ENCODE measurements at regions not wholly inside any gene's neighbourhood (a gene's known extent, or its start where the extent isn't known, plus 50 kb on each side); places are given as distances from the start of the nearest gene placed in this dataset.

DNA sequence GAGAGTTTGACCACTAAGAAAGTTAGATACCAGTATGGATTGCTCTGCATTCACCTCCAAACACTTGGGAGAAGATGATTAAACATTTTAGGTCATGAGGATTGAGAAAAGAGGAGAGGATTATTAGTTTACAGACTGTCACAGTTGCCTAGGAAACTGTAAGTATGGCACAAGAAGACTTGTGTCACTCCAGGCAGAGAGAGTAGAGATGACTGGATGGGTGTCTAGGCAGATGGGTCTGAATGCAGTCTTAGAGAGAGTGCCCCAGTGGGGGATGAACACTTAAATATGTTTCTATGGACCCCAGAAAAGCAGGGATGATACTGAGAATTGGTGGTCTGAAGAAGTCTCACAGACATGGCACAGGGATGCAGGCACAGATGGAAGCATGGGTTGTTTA lies 477.6 kb upstream of the B3GALT2 start:
- TF ChIP-seq POLR2A (IDR thresholded peaks at IDR 0.05): no peak
- TF ChIP-seq, protein P1, sequence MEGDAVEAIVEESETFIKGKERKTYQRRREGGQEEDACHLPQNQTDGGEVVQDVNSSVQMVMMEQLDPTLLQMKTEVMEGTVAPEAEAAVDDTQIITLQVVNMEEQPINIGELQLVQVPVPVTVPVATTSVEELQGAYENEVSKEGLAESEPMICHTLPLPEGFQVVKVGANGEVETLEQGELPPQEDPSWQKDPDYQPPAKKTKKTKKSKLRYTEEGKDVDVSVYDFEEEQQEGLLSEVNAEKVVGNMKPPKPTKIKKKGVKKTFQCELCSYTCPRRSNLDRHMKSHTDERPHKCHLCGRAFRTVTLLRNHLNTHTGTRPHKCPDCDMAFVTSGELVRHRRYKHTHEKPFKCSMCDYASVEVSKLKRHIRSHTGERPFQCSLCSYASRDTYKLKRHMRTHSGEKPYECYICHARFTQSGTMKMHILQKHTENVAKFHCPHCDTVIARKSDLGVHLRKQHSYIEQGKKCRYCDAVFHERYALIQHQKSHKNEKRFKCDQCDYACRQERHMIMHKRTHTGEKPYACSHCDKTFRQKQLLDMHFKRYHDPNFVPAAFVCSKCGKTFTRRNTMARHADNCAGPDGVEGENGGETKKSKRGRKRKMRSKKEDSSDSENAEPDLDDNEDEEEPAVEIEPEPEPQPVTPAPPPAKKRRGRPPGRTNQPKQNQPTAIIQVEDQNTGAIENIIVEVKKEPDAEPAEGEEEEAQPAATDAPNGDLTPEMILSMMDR (IDR thresholded peaks at IDR 0.05): no peak
